NCI-H2029 (cell line): ENCODE measurements at regions not wholly inside any gene's neighbourhood (a gene's known extent, or its start where the extent isn't known, plus 50 kb on each side); places are given as distances from the start of the nearest gene placed in this dataset.
A peak's percentile ranks its signal among the peaks of the same experiment; 100 is the strongest.

Source experiments
- DNase-seq: peaks from one replicate; lab custom pipeline; 2025; lab: John Stamatoyannopoulos, UW

GRCh38 chr4:12178614-12179610, 750.2 kb upstream of the HS3ST1 start:
- DNase-seq, result no peak

GRCh38 chr4:12177416-12177815, 748.7 kb upstream of the HS3ST1 start:
- DNase-seq, result no peak

GRCh38 chr4:12173496-12173895, 744.8 kb upstream of the HS3ST1 start:
- DNase-seq, result no peak

- DNase-seq, result no peak
Measured at GRCh38 chr4:12172198-12172973, 743.7 kb upstream of the HS3ST1 start.

- no peak for DNase-seq
Measured at GRCh38 chr4:12170308-12170707, 741.6 kb upstream of the HS3ST1 start.

GRCh38 chr4:12165616-12166015, 736.9 kb upstream of the HS3ST1 start:
- no peak for DNase-seq

- no peak for DNase-seq
Measured at GRCh38 chr4:12146339-12146738, 717.6 kb upstream of the HS3ST1 start.

GRCh38 chr4:12145768-12146167, 717.1 kb upstream of the HS3ST1 start:
- DNase-seq, result no peak

GRCh38 chr4:12145106-12145505, 716.4 kb upstream of the HS3ST1 start:
- DNase-seq, result no peak

GRCh38 chr4:12144051-12144450, 715.4 kb upstream of the HS3ST1 start:
- no peak for DNase-seq

GRCh38 chr4:12140864-12141263, 712.2 kb upstream of the HS3ST1 start:
- DNase-seq, result no peak

GRCh38 chr4:12139296-12139695, 710.6 kb upstream of the HS3ST1 start:
- DNase-seq, result no peak

- no peak for DNase-seq
Measured at GRCh38 chr4:12138488-12138887, 709.8 kb upstream of the HS3ST1 start.

GRCh38 chr4:12137575-12137974, 708.9 kb upstream of the HS3ST1 start:
- DNase-seq, result peak; percentile 12

GRCh38 chr4:12126474-12126873, 697.8 kb upstream of the HS3ST1 start:
- DNase-seq, result no peak

GRCh38 chr4:12124138-12124537, 695.4 kb upstream of the HS3ST1 start:
- no peak for DNase-seq

- DNase-seq, result no peak
Measured at GRCh38 chr4:12123707-12124106, 695.0 kb upstream of the HS3ST1 start.

- DNase-seq, result no peak
Measured at GRCh38 chr4:12122316-12122715, 693.6 kb upstream of the HS3ST1 start.

- peak; percentile 11 for DNase-seq
Measured at GRCh38 chr4:12120968-12121367, 692.3 kb upstream of the HS3ST1 start.

- no peak for DNase-seq
Measured at GRCh38 chr4:12118651-12119213, 690.0 kb upstream of the HS3ST1 start.

- DNase-seq, result no peak
Measured at GRCh38 chr4:12116009-12116552, 687.4 kb upstream of the HS3ST1 start.

GRCh38 chr4:12110627-12111026, 681.9 kb upstream of the HS3ST1 start:
- no peak for DNase-seq
